ENCODE measurements at regions not wholly inside any gene's neighbourhood (a gene's known extent, or its start where the extent isn't known, plus 50 kb on each side); places are given as distances from the start of the nearest gene placed in this dataset.

GRCh38 chr9:84136119-84136868, 155.7 kb downstream of the RMI1 start:
- peak; percentile 42 for DNase-seq

GRCh38 chr9:84137968-84138367, 157.4 kb downstream of the RMI1 start:
- no peak for DNase-seq

- no peak for DNase-seq
Observed at GRCh38 chr9:84138541-84138940, 157.9 kb downstream of the RMI1 start.

DNA sequence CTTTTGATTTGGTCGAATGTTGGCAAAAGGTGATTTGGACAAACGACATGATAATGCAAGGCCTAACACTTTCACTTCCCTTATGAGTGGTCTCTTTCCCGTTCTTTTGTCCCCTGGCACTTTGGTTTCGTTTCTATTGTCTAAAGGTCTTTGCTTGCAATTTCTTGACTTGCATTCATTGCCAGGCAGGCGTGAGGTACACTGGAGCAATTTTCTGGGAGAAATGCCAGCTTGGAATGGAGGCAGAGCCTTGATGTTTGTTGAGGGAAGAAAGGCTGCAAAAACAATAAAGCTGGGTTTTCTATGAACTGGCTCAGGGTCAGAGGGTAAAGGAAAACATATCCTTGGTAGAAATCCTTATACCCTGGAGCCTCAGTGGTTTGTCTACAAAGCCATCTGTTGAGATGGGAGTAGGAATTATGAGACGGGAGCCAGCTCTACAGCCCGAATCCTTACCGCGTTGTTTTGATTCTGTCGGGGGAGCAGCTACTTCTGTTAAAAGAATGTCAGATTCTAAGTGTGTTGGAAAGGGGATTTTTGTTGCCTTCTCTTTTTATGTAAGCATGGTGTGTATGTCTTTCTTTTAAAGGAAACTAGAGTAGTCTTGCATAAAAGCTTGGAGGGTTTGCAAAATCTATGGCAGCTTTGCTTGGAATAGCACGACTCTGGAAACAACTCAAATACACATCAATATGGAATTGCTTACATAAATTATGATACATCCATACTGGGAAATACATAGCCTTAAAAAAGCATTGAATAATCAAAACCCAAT, 158.9 kb downstream of the RMI1 start:
- peak; percentile 7 for DNase-seq

DNA sequence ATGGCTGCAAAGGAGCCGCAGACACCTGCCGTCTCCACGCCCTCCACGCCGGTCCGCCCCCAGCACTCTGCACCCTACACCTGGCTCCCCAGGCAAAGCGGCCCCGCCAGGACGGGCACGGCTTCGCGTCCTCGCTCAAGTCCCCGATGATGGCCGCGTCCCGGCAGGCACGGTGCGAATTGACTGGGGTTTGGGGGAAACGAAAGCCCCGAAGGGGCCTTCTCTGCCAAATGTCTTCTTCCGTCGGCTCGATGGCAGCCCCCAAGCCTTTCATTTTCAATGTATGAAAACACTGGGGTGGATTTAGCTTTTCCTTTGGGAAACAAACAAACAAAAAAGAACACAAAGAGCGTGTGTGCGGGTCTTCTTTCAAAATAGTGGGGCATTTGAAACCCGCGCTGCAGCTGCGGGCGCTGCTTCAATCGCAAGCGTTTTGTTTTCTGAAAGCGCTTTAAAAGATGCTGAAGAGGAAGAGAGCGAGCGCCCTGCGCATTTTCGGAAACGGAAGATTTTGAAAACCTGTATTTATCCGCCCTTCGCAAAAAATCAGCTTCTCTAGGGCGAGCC, 160.0 kb downstream of the RMI1 start:
- peak; percentile 8 for DNase-seq

DNA sequence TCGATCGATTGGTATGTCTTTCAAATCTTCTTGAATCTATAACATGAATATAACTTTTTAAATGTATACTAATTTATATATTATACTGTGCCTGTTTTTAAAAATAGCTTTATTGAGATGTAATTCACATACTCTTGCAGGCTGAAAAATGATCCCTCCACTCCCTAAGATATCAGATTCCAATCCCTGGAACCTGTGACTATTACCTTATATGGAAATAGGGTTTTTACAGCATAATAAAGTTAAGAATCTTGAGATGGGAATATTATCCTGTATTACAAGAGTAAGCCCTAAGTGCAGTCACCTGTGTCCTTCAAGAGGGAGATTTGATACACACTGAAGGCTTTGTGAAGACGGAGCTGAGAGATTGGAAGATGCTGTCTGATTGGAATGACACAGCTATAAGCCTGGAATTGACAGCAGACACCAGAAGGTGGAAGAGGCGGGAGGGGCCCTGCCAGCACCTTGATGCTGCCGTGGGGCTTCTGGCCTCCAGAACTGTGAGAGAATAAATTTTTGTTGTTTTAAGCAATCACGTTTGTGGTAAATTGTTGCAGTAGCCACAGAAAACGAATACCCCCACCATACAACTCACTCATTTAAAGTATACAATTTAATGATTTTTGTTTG, 161.3 kb downstream of the RMI1 start:
- DNase-seq = no peak

- no peak for DNase-seq
Observed at GRCh38 chr9:84145031-84145430, 164.4 kb downstream of the RMI1 start.

GRCh38 chr9:84145780-84146179, 165.2 kb downstream of the RMI1 start:
- no peak for DNase-seq

DNA sequence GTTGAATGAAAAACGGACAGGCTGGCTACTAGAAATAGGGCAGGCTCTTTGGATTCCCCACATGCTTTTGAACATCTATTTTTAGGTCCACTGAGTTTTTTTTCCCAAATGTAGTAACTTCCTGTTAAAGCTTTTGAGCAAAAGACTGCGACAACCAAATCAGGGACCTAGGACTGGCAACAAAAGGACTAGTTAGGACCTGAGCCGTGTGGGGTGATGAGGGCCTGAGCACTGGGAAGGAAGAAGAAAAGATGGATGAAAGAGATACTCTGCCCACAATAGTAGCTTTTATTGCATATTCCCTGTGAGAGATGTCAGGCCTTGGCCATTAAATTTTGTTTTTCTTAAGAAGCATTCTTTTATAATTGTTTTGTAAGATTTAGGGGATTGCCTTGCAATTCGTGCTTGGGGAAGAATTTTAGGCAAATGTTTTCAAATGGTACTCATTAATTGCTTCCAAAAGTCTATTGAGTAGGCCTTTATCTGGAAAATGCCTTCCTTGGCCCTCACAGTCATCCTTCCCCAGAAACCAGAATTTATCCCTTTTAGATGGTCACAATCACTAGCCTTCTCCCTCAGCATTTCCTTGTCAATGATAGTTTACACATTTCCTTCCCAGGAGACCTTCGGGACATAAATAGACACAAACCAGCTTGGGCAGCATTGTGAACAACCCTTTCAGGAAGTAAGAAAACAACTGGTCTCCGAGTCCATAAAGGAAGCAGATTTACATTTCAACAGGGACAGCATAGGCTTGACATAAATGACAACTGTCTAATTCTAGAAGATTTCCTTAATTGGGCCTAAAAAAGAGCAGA, 166.5 kb downstream of the RMI1 start:
- peak; percentile 8 for DNase-seq

DNA sequence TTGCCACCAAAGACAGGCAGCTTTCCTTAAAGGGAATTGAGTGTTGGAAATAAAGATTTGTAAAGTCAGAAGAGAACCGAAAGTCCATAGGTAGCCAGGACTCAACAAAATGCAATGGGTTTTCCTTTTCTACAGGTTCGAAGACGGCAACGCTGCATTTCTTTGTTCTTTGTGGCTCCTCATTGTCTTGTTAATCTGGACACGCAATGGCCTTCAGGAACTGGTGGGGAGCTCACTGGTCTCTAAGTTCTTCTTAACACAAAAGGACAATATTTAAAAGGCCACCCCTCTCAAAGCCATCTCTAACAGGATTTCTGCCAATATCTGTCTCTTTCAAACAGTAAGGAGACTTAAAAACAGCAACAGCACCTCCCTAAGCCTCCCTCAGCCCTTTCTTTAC, 170.6 kb downstream of the RMI1 start:
- no peak for DNase-seq

- no peak for DNase-seq
Observed at GRCh38 chr9:84151640-84152039, 171.0 kb downstream of the RMI1 start.

- no peak for DNase-seq
Observed at GRCh38 chr9:84152204-84152603, 171.6 kb downstream of the RMI1 start.

GRCh38 chr9:84153885-84154284, 173.3 kb downstream of the RMI1 start:
- peak; percentile 16 for DNase-seq

DNA sequence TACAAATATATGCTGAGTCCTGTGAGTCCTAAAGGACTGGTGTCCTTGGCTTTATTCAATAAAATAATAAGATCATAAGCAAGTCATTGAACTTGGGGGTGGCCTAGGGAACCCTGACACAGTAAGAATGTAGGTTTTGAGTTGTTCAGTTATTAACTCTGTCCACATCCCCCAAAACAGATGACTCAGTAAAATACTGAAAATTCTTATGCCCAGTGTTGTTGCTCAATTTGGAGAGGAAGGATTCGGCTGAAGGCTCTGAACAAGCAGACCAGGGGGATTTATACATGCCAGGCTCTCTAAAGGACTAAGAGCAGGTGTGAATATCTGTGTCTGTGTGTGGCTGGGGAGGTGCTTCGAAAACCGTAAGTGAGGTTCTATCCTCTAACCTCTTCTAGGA, 173.7 kb downstream of the RMI1 start:
- peak; percentile 62 for DNase-seq

DNA sequence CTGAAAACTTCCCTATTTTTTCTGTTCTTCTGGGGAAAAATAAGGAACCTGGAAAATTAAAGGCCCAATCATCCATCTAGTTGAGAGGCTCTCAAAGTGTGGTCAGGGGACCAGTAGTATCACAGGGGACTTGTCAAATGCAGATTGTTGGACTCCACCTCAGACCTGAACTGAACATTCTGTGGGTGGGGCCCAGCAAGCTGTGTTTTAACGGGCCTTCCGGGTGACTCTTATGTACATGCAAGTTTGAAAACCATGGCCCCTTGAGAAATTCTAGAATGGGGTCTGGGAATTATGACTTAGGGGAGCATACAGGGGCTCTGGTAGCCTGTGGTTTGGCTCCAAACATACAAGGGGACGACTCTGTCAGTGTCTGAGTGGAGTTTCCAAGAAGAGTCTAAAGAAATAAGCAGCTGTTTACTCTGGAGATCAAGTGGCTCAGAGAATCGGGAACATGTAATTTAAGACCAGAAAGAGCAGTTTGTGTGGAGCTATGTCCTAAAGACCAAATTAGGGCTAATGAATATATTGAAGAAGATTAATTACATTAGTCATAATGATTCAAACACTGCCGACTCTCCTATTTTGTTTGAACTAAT, 177.4 kb downstream of the SLC28A3 start:
- DNase-seq = no peak

- no peak for DNase-seq
Observed at GRCh38 chr9:84166891-84167290, 173.7 kb downstream of the SLC28A3 start.

- DNase-seq = peak; percentile 69
Observed at GRCh38 chr9:84169240-84169639, 171.3 kb downstream of the SLC28A3 start.

DNA sequence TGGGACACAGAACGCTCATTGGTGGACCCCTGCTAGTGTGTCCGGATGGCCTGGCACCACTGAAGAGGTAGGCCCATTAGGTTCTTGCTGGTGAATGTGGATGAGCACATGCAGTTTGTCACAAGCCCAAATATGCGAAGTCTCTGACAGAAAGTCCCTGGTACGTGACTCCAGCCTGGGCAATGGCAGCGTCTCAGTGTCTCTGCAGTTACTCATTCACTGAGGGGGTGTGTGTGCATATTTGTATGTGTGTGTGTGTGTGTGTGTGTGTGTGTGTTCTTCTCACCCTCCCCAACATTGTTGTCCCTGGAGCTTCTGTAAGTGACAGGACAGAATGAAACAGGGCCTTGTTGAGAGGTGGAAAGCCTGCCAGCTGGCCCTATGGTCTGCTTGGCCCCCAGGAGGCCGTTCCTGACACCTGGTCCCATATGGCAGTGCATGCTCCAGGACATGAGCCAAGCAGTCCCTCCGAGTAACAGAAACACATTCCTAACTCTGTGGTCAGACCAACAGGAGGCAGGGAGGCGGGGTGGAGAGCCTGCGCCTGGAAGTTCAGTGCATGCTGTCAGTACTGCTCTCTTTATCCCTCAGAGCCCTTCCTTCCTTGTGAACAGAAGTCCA, 169.9 kb downstream of the SLC28A3 start:
- peak; percentile 98 for DNase-seq

DNA sequence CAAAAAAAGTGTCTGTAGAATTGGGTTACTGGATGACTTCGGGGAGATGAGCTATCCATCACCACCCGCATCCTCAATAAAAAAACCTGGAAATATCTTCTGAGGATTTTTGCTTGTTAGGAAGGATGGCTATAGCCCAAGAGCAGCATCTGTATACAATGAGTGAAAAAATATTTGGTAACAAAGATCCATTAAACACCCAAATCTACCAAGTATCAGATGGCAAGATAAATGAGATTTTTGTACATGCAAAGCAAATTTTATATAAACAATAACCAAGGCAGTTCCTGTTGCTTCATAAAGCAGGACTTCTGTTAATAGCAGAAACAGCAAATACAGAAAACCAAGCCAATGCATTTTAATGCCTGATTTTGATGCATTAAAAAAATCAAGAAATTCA, 166.6 kb downstream of the SLC28A3 start:
- no peak for DNase-seq

- no peak for DNase-seq
Observed at GRCh38 chr9:84174486-84174885, 166.1 kb downstream of the SLC28A3 start.

GRCh38 chr9:84177407-84177806, 163.2 kb downstream of the SLC28A3 start:
- no peak for DNase-seq

- DNase-seq = no peak
Observed at GRCh38 chr9:84179531-84179930, 161.0 kb downstream of the SLC28A3 start.
